SU-DHL-6 (cell line): ENCODE measurements at regions not wholly inside any gene's neighbourhood (a gene's known extent, or its start where the extent isn't known, plus 50 kb on each side); places are given as distances from the start of the nearest gene placed in this dataset.

Experiments used
- CTCF ChIP-seq: fragments of 200-600 bp; sonication (generic); IDR thresholded peaks from one replicate; pipeline ENCODE4 v1.5.1; 2017; ENCODE audit warnings: antibody characterized with exemption, mild to moderate bottlenecking, low read length, moderate library complexity; ENCODE audit not compliant: insufficient read depth, poor library complexity, severe bottlenecking
- EZH2phosphoT487 ChIP-seq: fragments of 200-600 bp; sonication (generic), shearing (Covaris generic); conservative IDR thresholded peaks from 2 replicates; pipeline ENCODE4 v1.6.1; 2018; ENCODE audit warnings: mild to moderate bottlenecking, antibody characterized with exemption, low read length, moderate library complexity, mixed read lengths

GRCh38 chr9:110123341-110124095, 84.4 kb downstream of the C9orf152 start:
- TF ChIP-seq CTCF: no peak
- no peak for TF ChIP-seq EZH2phosphoT487
